GM12878 (cell line): ENCODE measurements at regions not wholly inside any gene's neighbourhood (a gene's known extent, or its start where the extent isn't known, plus 50 kb on each side); places are given as distances from the start of the nearest gene placed in this dataset.

ENCODE experiments used
- ATAC-seq: fragments of 200-7000 bp; cut with Tn5 transposase; 3 replicates; pipeline ENCODE4 v1.9.1; 2020; ENCODE audit warnings: mild to moderate bottlenecking, moderate library complexity
- BruUV-seq: library from RNA; stranded (reverse); fragments of 400-500 nt; replicated peaks from 2 replicates; lab custom pipeline; 2021; lab: Mats Ljungman, UMichigan
- CTCF ChIA-PET: fragments of 300-600 bp; sonication (Branson Sonifier 250); formaldehyde crosslinking; extraction: SDS; loops from one replicate; lab custom pipeline; 2021; ENCODE audit warnings: inconsistent platforms; lab: Yijun Ruan, JAX
- POLR2A ChIA-PET: fragments of 350-600 bp; formaldehyde crosslinking; extraction: SDS; loops from one replicate; lab custom pipeline; 2021; ENCODE audit warnings: inconsistent platforms; lab: Charles Lee
- RAD21 ChIA-PET: fragments of 300-600 bp; sonication (Branson Sonifier 250); formaldehyde crosslinking; loops from one replicate; lab custom pipeline; 2023; ENCODE audit warnings: antibody characterized with exemption; ENCODE audit not compliant: unreplicated experiment; lab: Charles Lee
- SMC1A ChIA-PET: fragments of 300-600 bp; sonication (Branson Sonifier 250); formaldehyde crosslinking; loops from one replicate; lab custom pipeline; 2023; ENCODE audit not compliant: unreplicated experiment, uncharacterized antibody; lab: Charles Lee
- DNase-seq: peaks from one replicate; pipeline ENCODE4 v3.0.0-alpha.2; 2011; ENCODE audit warnings: low read depth, low spot score
- FAIRE-seq: peaks from 3 replicates; lab custom pipeline; 2011; peaks lifted over from hg19 to GRCh38; lab: Jason Lieb, UNC
- H2AFZ ChIP-seq: 2 replicates; pipeline ENCODE4 v1.6.0; 2011; ENCODE audit warnings: low read depth, low read length, control low read depth; ENCODE audit not compliant: control insufficient read depth
- H3K27ac ChIP-seq: 2 replicates; pipeline ENCODE4 v1.5.1; 2011; ENCODE audit warnings: control low read depth; ENCODE audit not compliant: control insufficient read depth, insufficient read depth
- H3K27me3 ChIP-seq, 2 experiments: replicated peaks in 1 of 2; 2 replicates each; pipeline versions ENCODE4 v1.6.0 to v1.6.1; 2011; ENCODE audit warnings: low read length in 1 of 2; ENCODE audit not compliant: control insufficient read depth in 2 of 2, insufficient read depth in 2 of 2
- H3K36me3 ChIP-seq, 2 experiments: 2 replicates each; pipeline ENCODE4 v1.5.1; 2011; ENCODE audit warnings: low read length in 1 of 2; ENCODE audit not compliant: control insufficient read depth in 2 of 2, insufficient read depth in 2 of 2
- H3K4me1 ChIP-seq: 2 replicates; pipeline ENCODE4 v1.6.1; 2011; ENCODE audit warnings: mild to moderate bottlenecking, low read length, moderate library complexity, mixed read lengths; ENCODE audit not compliant: control insufficient read depth, insufficient read depth
- H3K4me2 ChIP-seq: 2 replicates; pipeline ENCODE4 v1.6.0; 2011; ENCODE audit warnings: control low read depth; ENCODE audit not compliant: control insufficient read depth, insufficient read depth
- H3K4me3 ChIP-seq: fragments of 200-600 bp; sonication (generic); 2 replicates; pipeline ENCODE4 v1.5.1; 2016
- H3K79me2 ChIP-seq: 2 replicates; pipeline ENCODE4 v1.6.0; 2011; ENCODE audit warnings: low read length; ENCODE audit not compliant: control insufficient read depth, insufficient read depth
- H3K9ac ChIP-seq: 2 replicates; pipeline ENCODE4 v1.8.0; 2011; ENCODE audit warnings: low read length, control low read depth, mixed read lengths; ENCODE audit not compliant: control insufficient read depth, insufficient read depth
- H3K9me3 ChIP-seq: replicated peaks from 3 replicates; pipeline ENCODE4 v1.5.1; 2011; ENCODE audit warnings: mild to moderate bottlenecking, low read length; ENCODE audit not compliant: control insufficient read depth, insufficient read depth
- H4K20me1 ChIP-seq: 2 replicates; pipeline ENCODE4 v1.6.0; 2011; ENCODE audit not compliant: control insufficient read depth, insufficient read depth
- ATF7 ChIP-seq: fragments of 450-650 bp; IDR thresholded peaks from 2 replicates; pipeline ENCODE4 v1.6.1; 2016; ENCODE audit warnings: low read depth, mild to moderate bottlenecking
- CBX3 ChIP-seq: fragments of 200-600 bp; sonication (generic); IDR thresholded peaks from 2 replicates; pipeline ENCODE4 v1.6.1; 2016; ENCODE audit warnings: low read depth, borderline replicate concordance
- CHD1 ChIP-seq: IDR thresholded peaks from 2 replicates; pipeline ENCODE4 v1.6.1; 2012; ENCODE audit warnings: low read depth, low read length, improper control_type of control experiment
- CREM ChIP-seq: IDR thresholded peaks from 2 replicates; pipeline ENCODE4 v1.6.1; 2014; ENCODE audit warnings: antibody characterized with exemption, low read depth
- FOXM1 ChIP-seq: IDR thresholded peaks from 2 replicates; pipeline ENCODE4 v1.6.1; 2012; ENCODE audit warnings: low read depth, mild to moderate bottlenecking, inconsistent platforms, low read length, moderate library complexity
- GATAD2B ChIP-seq: fragments of 450-650 bp; conservative IDR thresholded peaks from 2 replicates; pipeline ENCODE4 v1.6.1; 2017; ENCODE audit warnings: low read depth, mild to moderate bottlenecking, moderate library complexity
- HDAC6 ChIP-seq: fragments of 200-600 bp; sonication (generic); IDR thresholded peaks from one replicate; pipeline ENCODE4 v1.8.0; 2017; ENCODE audit warnings: antibody characterized with exemption; ENCODE audit not compliant: unreplicated experiment
- JUND ChIP-seq: IDR thresholded peaks from 2 replicates; pipeline ENCODE4 v1.6.1; 2012; ENCODE audit warnings: low read depth, mild to moderate bottlenecking, low read length, improper control_type of control experiment, moderate library complexity
- KAT2A ChIP-seq: conservative IDR thresholded peaks from 2 replicates; pipeline ENCODE4 v1.6.1; 2011; ENCODE audit warnings: low read depth, low read length; ENCODE audit not compliant: control insufficient read depth
- KDM1A ChIP-seq: fragments of 200-600 bp; sonication (generic); IDR thresholded peaks from 2 replicates; pipeline ENCODE4 v1.6.1; 2016; ENCODE audit warnings: borderline replicate concordance
- MEF2A ChIP-seq: IDR thresholded peaks from 2 replicates; pipeline ENCODE4 v1.6.1; 2011; ENCODE audit warnings: low read depth, mild to moderate bottlenecking, low read length, moderate library complexity; ENCODE audit not compliant: insufficient read depth
- MEF2B ChIP-seq: fragments of 450-650 bp; IDR thresholded peaks from 2 replicates; pipeline ENCODE4 v1.6.1; 2018; ENCODE audit warnings: mild to moderate bottlenecking, moderate library complexity; ENCODE audit not compliant: partially characterized antibody, poor library complexity, severe bottlenecking
- NFIC ChIP-seq: IDR thresholded peaks from 2 replicates; pipeline ENCODE4 v1.6.1; 2012; ENCODE audit warnings: low read depth, mild to moderate bottlenecking, inconsistent platforms, low read length, moderate library complexity
- NR2C2 ChIP-seq: IDR thresholded peaks from 2 replicates; pipeline ENCODE4 v1.6.1; 2011; ENCODE audit warnings: borderline replicate concordance, low read depth; ENCODE audit not compliant: control insufficient read depth, insufficient read length
- NRF1 ChIP-seq: conservative IDR thresholded peaks from 2 replicates; pipeline ENCODE4 v1.6.1; 2011; ENCODE audit warnings: mild to moderate bottlenecking, low read depth, low read length, improper control_type of control experiment
- STAT3 ChIP-seq: IDR thresholded peaks from 2 replicates; pipeline ENCODE4 v1.6.1; 2011; ENCODE audit warnings: low read depth, low read length, improper control_type of control experiment
- SUPT20H ChIP-seq: IDR thresholded peaks from 2 replicates; pipeline ENCODE4 v1.6.1; 2011; ENCODE audit warnings: low read depth, mild to moderate bottlenecking, low read length, moderate library complexity, borderline replicate concordance; ENCODE audit not compliant: control insufficient read depth
- WGBS: methylation state at CpG from one replicate; pipeline ENCODE4 v1.1.6; 2016; ENCODE audit warnings: low lambda C conversion rate; ENCODE audit not compliant: insufficient replicate concordance, insufficient coverage; ENCODE audit errors: missing lambda C conversion rate; 5-methylcytosine and 5-hydroxymethylcytosine counted together
- in situ Hi-C: fragments of 300-500 bp; cut with MboI; formaldehyde crosslinking; loops from 9 replicates; pipeline ENCODE4 v1.14.3; 2018; ENCODE audit warnings: mixed read lengths
- intact Hi-C: fragments of 100-400 bp; cut with micrococcal nuclease; formaldehyde crosslinking; loops from one replicate; pipeline ENCODE4 v1.14.2; 2022; ENCODE audit not compliant: unreplicated experiment
- TF ChIP-seq, protein P1 (sequence below): IDR thresholded peaks from 2 replicates; pipeline ENCODE4 v1.6.1; 2011; ENCODE audit warnings: low read depth, low read length, improper control_type of control experiment, borderline replicate concordance
- TF ChIP-seq, protein P2 (sequence below): IDR thresholded peaks from 2 replicates; pipeline ENCODE4 v1.6.1; 2011; ENCODE audit warnings: borderline replicate concordance, low read depth, mild to moderate bottlenecking, moderate library complexity, mixed read lengths, low read length; ENCODE audit not compliant: insufficient read depth; ENCODE audit errors: extremely low read length
- TF ChIP-seq, protein P3 (sequence below): IDR thresholded peaks from 2 replicates; pipeline ENCODE4 v1.6.1; 2012; ENCODE audit warnings: mild to moderate bottlenecking, low read depth, low read length

DNA sequence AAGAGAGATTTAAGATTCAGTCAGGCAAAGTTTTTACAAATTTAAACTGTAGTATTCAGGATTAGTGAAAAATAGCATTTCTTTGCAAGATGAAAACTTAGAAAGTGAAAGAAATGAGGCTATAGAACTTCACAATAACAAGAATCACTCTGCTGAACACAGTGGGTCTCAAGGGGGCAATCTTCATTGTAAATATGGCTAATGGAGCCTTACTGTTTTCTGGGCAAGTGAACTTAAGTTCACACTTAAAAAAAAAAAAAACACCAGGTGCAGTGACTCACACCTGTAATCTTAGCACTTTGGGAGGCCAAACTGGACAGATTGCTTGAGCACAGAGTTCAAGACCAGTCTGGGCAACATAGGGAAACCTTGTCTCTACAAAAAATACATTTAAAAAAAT is 175.9 kb upstream of the SNX2 start (continued):
- TF ChIP-seq, protein P1, sequence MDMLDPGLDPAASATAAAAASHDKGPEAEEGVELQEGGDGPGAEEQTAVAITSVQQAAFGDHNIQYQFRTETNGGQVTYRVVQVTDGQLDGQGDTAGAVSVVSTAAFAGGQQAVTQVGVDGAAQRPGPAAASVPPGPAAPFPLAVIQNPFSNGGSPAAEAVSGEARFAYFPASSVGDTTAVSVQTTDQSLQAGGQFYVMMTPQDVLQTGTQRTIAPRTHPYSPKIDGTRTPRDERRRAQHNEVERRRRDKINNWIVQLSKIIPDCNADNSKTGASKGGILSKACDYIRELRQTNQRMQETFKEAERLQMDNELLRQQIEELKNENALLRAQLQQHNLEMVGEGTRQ: no peak
- no peak for TF ChIP-seq CREM
- no peak for TF ChIP-seq MEF2B
- no peak for TF ChIP-seq MEF2A

DNA sequence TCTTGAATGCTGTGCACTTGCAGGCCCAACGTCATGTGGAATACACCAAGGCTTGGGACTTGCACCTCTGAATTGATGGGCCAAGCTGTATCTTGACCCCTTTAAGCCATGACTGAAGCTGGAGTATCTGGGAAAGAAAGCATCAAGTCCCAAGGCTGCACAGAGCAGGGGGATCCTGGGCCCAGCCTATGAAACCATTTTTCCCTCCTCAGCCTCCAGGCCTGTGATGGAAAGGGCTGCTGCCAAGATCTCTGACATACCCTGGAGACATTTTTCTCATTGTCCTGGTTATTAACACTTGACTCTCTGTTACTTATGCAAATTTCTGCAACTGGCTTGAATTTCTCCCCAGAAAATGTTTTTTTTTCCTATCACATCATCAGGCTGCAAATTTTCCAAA is 174.0 kb upstream of the SNX2 start:
- H3K27me3 ChIP-seq: no peaks in the 10 kb centered on the region
- H2AFZ ChIP-seq: no peak overlapping the region
- DNase-seq (no peak), FAIRE-seq (no peak), ATAC-seq (no peak)
- H3K4me1 ChIP-seq: no peaks in the 10 kb centered on the region
- 6% methylated on average over 1 of the region's 1 CpG for WGBS
- CTCF ChIA-PET: no interaction called here
- H3K9ac ChIP-seq: no peak overlapping the region
- POLR2A ChIA-PET: no interaction called here
- in situ Hi-C loops: no loop called here
- SMC1A ChIA-PET: no interaction called here
- H4K20me1 ChIP-seq: no peaks in the 10 kb centered on the region
- RAD21 ChIA-PET: no interaction called here
- BruUV-seq: no TSS peak
- no peak overlapping the region for H3K4me2 ChIP-seq
- intact Hi-C loops: no loop called here
- H3K9me3 ChIP-seq: no peaks in the 10 kb centered on the region; the same call in 1 of the 3 replicates
- no peaks in the 10 kb centered on the region for H3K79me2 ChIP-seq
- H3K36me3 ChIP-seq: no peaks in the 10 kb centered on the region
- H3K27ac ChIP-seq: no peak overlapping the region
- no peak overlapping the region for H3K4me3 ChIP-seq
- no peak for TF ChIP-seq CBX3
- no peak for TF ChIP-seq KDM1A
- TF ChIP-seq, protein P2, sequence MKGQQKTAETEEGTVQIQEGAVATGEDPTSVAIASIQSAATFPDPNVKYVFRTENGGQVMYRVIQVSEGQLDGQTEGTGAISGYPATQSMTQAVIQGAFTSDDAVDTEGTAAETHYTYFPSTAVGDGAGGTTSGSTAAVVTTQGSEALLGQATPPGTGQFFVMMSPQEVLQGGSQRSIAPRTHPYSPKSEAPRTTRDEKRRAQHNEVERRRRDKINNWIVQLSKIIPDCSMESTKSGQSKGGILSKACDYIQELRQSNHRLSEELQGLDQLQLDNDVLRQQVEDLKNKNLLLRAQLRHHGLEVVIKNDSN: no peak
- no peak for TF ChIP-seq KAT2A
- TF ChIP-seq JUND: no peak
- TF ChIP-seq GATAD2B: no peak
- no peak for TF ChIP-seq SUPT20H
- TF ChIP-seq HDAC6: no peak
- TF ChIP-seq STAT3: no peak
- no peak for TF ChIP-seq NR2C2
- TF ChIP-seq NFIC: no peak
- TF ChIP-seq CHD1: no peak
- TF ChIP-seq FOXM1: no peak
- no peak for TF ChIP-seq ATF7
- no peak for TF ChIP-seq NRF1
- TF ChIP-seq, protein P3, sequence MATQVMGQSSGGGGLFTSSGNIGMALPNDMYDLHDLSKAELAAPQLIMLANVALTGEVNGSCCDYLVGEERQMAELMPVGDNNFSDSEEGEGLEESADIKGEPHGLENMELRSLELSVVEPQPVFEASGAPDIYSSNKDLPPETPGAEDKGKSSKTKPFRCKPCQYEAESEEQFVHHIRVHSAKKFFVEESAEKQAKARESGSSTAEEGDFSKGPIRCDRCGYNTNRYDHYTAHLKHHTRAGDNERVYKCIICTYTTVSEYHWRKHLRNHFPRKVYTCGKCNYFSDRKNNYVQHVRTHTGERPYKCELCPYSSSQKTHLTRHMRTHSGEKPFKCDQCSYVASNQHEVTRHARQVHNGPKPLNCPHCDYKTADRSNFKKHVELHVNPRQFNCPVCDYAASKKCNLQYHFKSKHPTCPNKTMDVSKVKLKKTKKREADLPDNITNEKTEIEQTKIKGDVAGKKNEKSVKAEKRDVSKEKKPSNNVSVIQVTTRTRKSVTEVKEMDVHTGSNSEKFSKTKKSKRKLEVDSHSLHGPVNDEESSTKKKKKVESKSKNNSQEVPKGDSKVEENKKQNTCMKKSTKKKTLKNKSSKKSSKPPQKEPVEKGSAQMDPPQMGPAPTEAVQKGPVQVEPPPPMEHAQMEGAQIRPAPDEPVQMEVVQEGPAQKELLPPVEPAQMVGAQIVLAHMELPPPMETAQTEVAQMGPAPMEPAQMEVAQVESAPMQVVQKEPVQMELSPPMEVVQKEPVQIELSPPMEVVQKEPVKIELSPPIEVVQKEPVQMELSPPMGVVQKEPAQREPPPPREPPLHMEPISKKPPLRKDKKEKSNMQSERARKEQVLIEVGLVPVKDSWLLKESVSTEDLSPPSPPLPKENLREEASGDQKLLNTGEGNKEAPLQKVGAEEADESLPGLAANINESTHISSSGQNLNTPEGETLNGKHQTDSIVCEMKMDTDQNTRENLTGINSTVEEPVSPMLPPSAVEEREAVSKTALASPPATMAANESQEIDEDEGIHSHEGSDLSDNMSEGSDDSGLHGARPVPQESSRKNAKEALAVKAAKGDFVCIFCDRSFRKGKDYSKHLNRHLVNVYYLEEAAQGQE: no peak
